Left ventricle myocardium inferior (tissue), 1 donor: ENCODE measurements at regions not wholly inside any gene's neighbourhood (a gene's known extent, or its start where the extent isn't known, plus 50 kb on each side); places are given as distances from the start of the nearest gene placed in this dataset.
A peak's percentile ranks its signal among the peaks of the same experiment; 100 is the strongest.

Experiments
- DNase-seq: peaks from one replicate; pipeline ENCODE4 v3.0.0-alpha.2; 2020
- H3K27ac ChIP-seq: fragments of 200-600 bp; replicated peaks from 2 replicates; pipeline ENCODE4 v1.8.0; 2021
- H3K27me3 ChIP-seq: fragments of 200-600 bp; 2 replicates; pipeline ENCODE4 v1.8.0; 2021; ENCODE audit warnings: low read depth
- H3K36me3 ChIP-seq: fragments of 200-600 bp; 2 replicates; pipeline ENCODE4 v1.8.0; 2021
- H3K4me1 ChIP-seq: fragments of 200-600 bp; 2 replicates; pipeline ENCODE4 v1.8.0; 2021
- H3K4me3 ChIP-seq: fragments of 200-600 bp; 2 replicates; pipeline ENCODE4 v1.8.0; 2021; ENCODE audit warnings: mild to moderate bottlenecking, moderate library complexity
- H3K9me3 ChIP-seq: fragments of 200-600 bp; replicated peaks from 2 replicates; pipeline ENCODE4 v1.8.0; 2021
- CTCF ChIP-seq: fragments of 200-600 bp; IDR thresholded peaks from 2 replicates; pipeline ENCODE4 v1.8.0; 2021; ENCODE audit warnings: antibody characterized with exemption, mild to moderate bottlenecking, borderline replicate concordance
- intact Hi-C: fragments of 100-400 bp; cut with micrococcal nuclease; formaldehyde crosslinking; loops from one replicate; pipeline ENCODE4 v1.11.0; 2022
- donor health status: DM: no; HTN: yes; CAD: no; lungs with severe emphysema.

- Histone ChIP-seq H3K9me3 (no peaks in the 10 kb centered on the region), H3K27me3 (peaks cover 9% of the 10 kb centered on the region), H3K4me3 (no peak overlapping the region), H3K4me1 (peaks cover 27% of the 10 kb centered on the region), H3K27ac (no peak overlapping the region), H3K36me3 (no peaks in the 10 kb centered on the region)
- no peak for TF ChIP-seq CTCF
- no peak for DNase-seq
- intact Hi-C loops: loop anchor here (5.0 kb wide), 1 partner anchor 227 kb away; no protein-coding TSS in a partner anchor
Observed at GRCh38 chr6:168134560-168135201, 55.7 kb upstream of the FRMD1 start.

GRCh38 chr6:168133687-168134559 lies 54.9 kb upstream of the FRMD1 start:
- intact Hi-C loops: loop anchor here (5.0 kb wide), 1 partner anchor 227 kb away; no protein-coding TSS in a partner anchor
- peaks cover 27% of the 10 kb centered on the region for H3K4me1 ChIP-seq
- no peaks in the 10 kb centered on the region for H3K36me3 ChIP-seq
- no peak for TF ChIP-seq CTCF
- no peaks in the 10 kb centered on the region for H3K9me3 ChIP-seq
- peak overlapping the region; percentile 58 for H3K4me3 ChIP-seq
- peak overlapping the region; percentile 58 for H3K27ac ChIP-seq
- H3K27me3 ChIP-seq: peaks cover 9% of the 10 kb centered on the region
- no peak for DNase-seq

DNA sequence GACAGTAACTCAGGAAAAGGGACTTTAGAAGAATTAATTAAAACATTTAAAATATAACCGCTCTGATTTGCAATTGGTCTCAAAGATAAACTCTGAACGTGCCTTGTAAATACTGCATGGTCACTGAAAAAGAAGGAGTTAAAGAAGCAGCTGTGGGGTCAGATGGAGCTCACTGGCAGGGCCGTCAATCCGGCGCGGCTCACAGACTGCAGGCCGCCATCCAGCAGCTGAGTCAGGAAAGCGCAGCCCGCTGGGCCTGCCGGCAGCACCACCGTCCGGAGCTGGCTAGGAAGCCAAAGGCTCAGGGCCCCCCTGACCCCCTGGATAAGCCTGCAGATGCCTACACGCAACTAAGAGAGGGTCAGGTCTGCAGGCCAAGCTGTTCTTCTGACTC lies 54.2 kb upstream of the FRMD1 start:
- Histone ChIP-seq H3K27ac (peak overlapping the region; percentile 58), H3K9me3 (no peaks in the 10 kb centered on the region), H3K27me3 (peaks cover 9% of the 10 kb centered on the region), H3K4me3 (peak overlapping the region; percentile 58), H3K4me1 (peaks cover 27% of the 10 kb centered on the region), H3K36me3 (no peaks in the 10 kb centered on the region)
- intact Hi-C loops: loop anchor here (5.0 kb wide), 1 partner anchor 226 kb away; no protein-coding TSS in a partner anchor
- TF ChIP-seq CTCF: no peak
- DNase-seq: peak; percentile 52

DNA sequence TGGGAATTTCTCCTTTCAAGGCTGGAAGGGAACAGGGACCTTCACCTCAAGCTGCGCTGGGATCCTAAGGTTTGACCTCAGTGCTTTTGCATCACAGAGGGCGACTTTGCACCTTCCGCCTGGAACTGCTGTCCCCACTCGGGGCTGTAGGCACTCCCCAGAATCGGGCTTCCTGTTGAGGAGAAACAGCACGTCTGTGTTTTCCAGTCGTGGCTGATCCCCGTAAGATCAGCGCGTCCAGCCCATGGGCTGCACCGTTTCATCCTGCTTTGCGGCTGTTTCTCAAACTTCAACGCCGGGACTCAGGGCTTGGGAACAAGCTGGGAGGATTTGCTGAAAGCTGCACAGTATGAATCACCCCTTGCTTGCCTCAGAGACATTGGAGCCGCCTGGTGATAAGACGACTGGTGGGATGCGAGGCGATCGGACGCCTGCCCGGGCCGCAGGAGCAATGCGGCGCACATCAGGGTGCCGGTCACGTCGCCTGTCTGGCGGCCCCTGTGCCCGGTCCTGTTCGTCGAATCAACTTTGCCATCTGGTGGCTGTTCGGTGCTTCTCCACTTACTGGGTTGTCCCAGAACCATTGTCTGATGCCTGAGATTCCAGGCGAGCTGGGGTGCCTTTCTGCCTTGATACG lies 53.6 kb upstream of the FRMD1 start:
- H3K4me3 ChIP-seq: peak overlapping the region; percentile 58
- peaks cover 30% of the 10 kb centered on the region for H3K4me1 ChIP-seq
- intact Hi-C loops: loop anchor here (5.0 kb wide), 1 partner anchor 225 kb away; no protein-coding TSS in a partner anchor
- peak overlapping the region; percentile 58 for H3K27ac ChIP-seq
- DNase-seq: peak; percentile 69
- H3K9me3 ChIP-seq: no peaks in the 10 kb centered on the region
- no peaks in the 10 kb centered on the region for H3K36me3 ChIP-seq
- peaks cover 9% of the 10 kb centered on the region for H3K27me3 ChIP-seq
- peak; percentile 80 for TF ChIP-seq CTCF
